SK-N-SH (cell line): ENCODE measurements at regions not wholly inside any gene's neighbourhood (a gene's known extent, or its start where the extent isn't known, plus 50 kb on each side); places are given as distances from the start of the nearest gene placed in this dataset.
A peak's percentile ranks its signal among the peaks of the same experiment; 100 is the strongest.

Experiments used
- CTCF ChIA-PET: fragments of 300-600, 350-600 bp; formaldehyde crosslinking; extraction: SDS; loops from one replicate; lab custom pipeline; 2021; lab: Yijun Ruan, JAX
- POLR2A ChIA-PET: fragments of 350-600 bp; sonication (Branson Sonifier 250); formaldehyde crosslinking; extraction: SDS; loops from one replicate; lab custom pipeline; 2020; ENCODE audit warnings: antibody characterized with exemption, inconsistent platforms; lab: Yijun Ruan, JAX
- DNase-seq: peaks from one replicate; pipeline ENCODE4 v3.0.0; 2012
- H2AFZ ChIP-seq: fragments of 200-600 bp; sonication (generic); 2 replicates; pipeline ENCODE4 v1.8.1; 2016; ENCODE audit warnings: antibody characterized with exemption, mild to moderate bottlenecking, low read depth
- H3F3A ChIP-seq: fragments of 200-600 bp; sonication (generic); replicated peaks from 2 replicates; pipeline ENCODE3; 2016; ENCODE audit warnings: antibody characterized with exemption, mild to moderate bottlenecking; ENCODE audit not compliant: insufficient read depth
- H3K27ac ChIP-seq, 2 experiments: fragments of 200-500 bp in 1 of 2; fragments of 200-600 bp in 1 of 2; sonication (Bioruptor generic) in 1 of 2; sonication (generic), shearing (Covaris generic) in 1 of 2; 2 replicates each; pipeline versions ENCODE4 v1.5.1 to v1.6.1; 2014 to 2016; ENCODE audit warnings: low read depth in 2 of 2, inconsistent platforms in 1 of 2, low read length in 1 of 2, mild to moderate bottlenecking in 1 of 2, mixed read lengths in 1 of 2
- H3K27me3 ChIP-seq: fragments of 200-600 bp; sonication (generic), shearing (Covaris generic); 2 replicates; pipeline ENCODE4 v1.6.1; 2016; ENCODE audit warnings: mixed run types; ENCODE audit not compliant: insufficient read depth
- H3K36me3 ChIP-seq, 2 experiments: fragments of 200-500 bp in 1 of 2; fragments of 200-600 bp in 1 of 2; sonication (Bioruptor generic) in 1 of 2; sonication (generic) in 1 of 2; replicated peaks in 1 of 2; 2 replicates each; pipeline versions ENCODE3 to v1.5.1; 2014 to 2016; ENCODE audit warnings: low read length in 1 of 2, mild to moderate bottlenecking in 1 of 2; ENCODE audit not compliant: insufficient read depth in 2 of 2, control insufficient read depth in 1 of 2
- H3K4me1 ChIP-seq, 2 experiments: fragments of 200-500 bp in 1 of 2; fragments of 200-600 bp in 1 of 2; sonication (Bioruptor generic) in 1 of 2; sonication (generic), shearing (Covaris generic) in 1 of 2; 2 replicates each; pipeline versions ENCODE4 v1.5.1 to v1.6.1; 2014 to 2016; ENCODE audit warnings: low read depth in 1 of 2, low read length in 1 of 2, mixed run types in 1 of 2; ENCODE audit not compliant: insufficient read depth in 2 of 2, control insufficient read depth in 1 of 2
- H3K4me2 ChIP-seq: fragments of 200-600 bp; sonication (generic), shearing (Covaris generic); 2 replicates; pipeline ENCODE4 v1.6.1; 2017; ENCODE audit warnings: mixed run types
- H3K4me3 ChIP-seq, 2 experiments: fragments of 200-500 bp in 1 of 2; fragments of 200-600 bp in 1 of 2; sonication (Bioruptor generic) in 1 of 2; sonication (generic), shearing (Covaris generic) in 1 of 2; 2 replicates each; pipeline versions ENCODE4 v1.5.1 to v1.8.1; 2014 to 2016; ENCODE audit warnings: low read depth in 2 of 2, inconsistent platforms in 1 of 2, low read length in 1 of 2, mild to moderate bottlenecking in 1 of 2, mixed read lengths in 1 of 2, moderate library complexity in 1 of 2
- H3K79me2 ChIP-seq: fragments of 200-600 bp; sonication (generic); 2 replicates; pipeline ENCODE4 v1.8.1; 2017; ENCODE audit warnings: mild to moderate bottlenecking; ENCODE audit not compliant: insufficient read depth
- H3K9ac ChIP-seq: fragments of 200-600 bp; sonication (generic); 2 replicates; pipeline ENCODE4 v1.6.1; 2017; ENCODE audit warnings: mixed run types
- H3K9me2 ChIP-seq: fragments of 200-600 bp; sonication (generic); 2 replicates; pipeline ENCODE4 v1.6.1; 2017; ENCODE audit warnings: mixed run types
- H3K9me3 ChIP-seq: fragments of 200-600 bp; sonication (generic); 2 replicates; pipeline ENCODE4 v1.6.1; 2017; ENCODE audit warnings: mixed run types, mild to moderate bottlenecking, moderate library complexity
- H4K20me1 ChIP-seq: fragments of 200-600 bp; sonication (generic); 2 replicates; pipeline ENCODE4 v1.6.1; 2017; ENCODE audit warnings: mild to moderate bottlenecking, mixed run types; ENCODE audit not compliant: insufficient read depth
- EP300 ChIP-seq, 2 experiments: IDR thresholded peaks; 2 replicates each; pipeline versions ENCODE4 v1.4.0 to v1.6.1; 2012; ENCODE audit warnings: borderline replicate concordance in 1 of 2, low read depth in 1 of 2, low read length in 1 of 2
- FOSL2 ChIP-seq: IDR thresholded peaks from 2 replicates; pipeline ENCODE4 v1.4.0; 2012; ENCODE audit warnings: low read depth, mild to moderate bottlenecking, moderate library complexity, borderline replicate concordance
- FOXJ3 ChIP-seq: sonication (generic); formaldehyde crosslinking; IDR thresholded peaks from 2 replicates; pipeline ENCODE4 v1.5.1; 2020; ENCODE audit warnings: mild to moderate bottlenecking, missing genetic modification reagents
- JUND ChIP-seq: IDR thresholded peaks from 2 replicates; pipeline ENCODE4 v1.4.0; 2012
- MEF2A ChIP-seq: IDR thresholded peaks from 2 replicates; pipeline ENCODE4 v1.4.0; 2012; ENCODE audit warnings: low read depth, borderline replicate concordance
- MXI1 ChIP-seq: IDR thresholded peaks from 2 replicates; pipeline ENCODE4 v1.6.1; 2012; ENCODE audit warnings: mild to moderate bottlenecking, low read depth, low read length, improper control_type of control experiment
- NFIC ChIP-seq: IDR thresholded peaks from 2 replicates; pipeline ENCODE4 v1.4.0; 2012; ENCODE audit warnings: borderline replicate concordance
- NRF1 ChIP-seq: IDR thresholded peaks from 2 replicates; pipeline ENCODE4 v1.6.1; 2012; ENCODE audit warnings: low read depth, mild to moderate bottlenecking, low read length
- PBX3 ChIP-seq: IDR thresholded peaks from 2 replicates; pipeline ENCODE4; 2012
- SMC3 ChIP-seq: IDR thresholded peaks from 2 replicates; pipeline ENCODE4 v1.6.1; 2012; ENCODE audit warnings: low read depth, low read length, improper control_type of control experiment
- TAF1 ChIP-seq: IDR thresholded peaks from 2 replicates; pipeline ENCODE4 v1.6.1; 2012; ENCODE audit warnings: low read depth, mild to moderate bottlenecking, low read length, moderate library complexity, borderline replicate concordance
- WGBS: methylation state at CpG from one replicate; pipeline ENCODE4 v1.1.6; 2017; ENCODE audit warnings: low lambda C conversion rate; 5-methylcytosine and 5-hydroxymethylcytosine counted together
- TF ChIP-seq, protein P1 (sequence below): fragments of 150-350 bp; IDR thresholded peaks from 2 replicates; pipeline ENCODE4 v1.6.1; 2016; ENCODE audit warnings: mild to moderate bottlenecking, low read depth, low read length

DNA sequence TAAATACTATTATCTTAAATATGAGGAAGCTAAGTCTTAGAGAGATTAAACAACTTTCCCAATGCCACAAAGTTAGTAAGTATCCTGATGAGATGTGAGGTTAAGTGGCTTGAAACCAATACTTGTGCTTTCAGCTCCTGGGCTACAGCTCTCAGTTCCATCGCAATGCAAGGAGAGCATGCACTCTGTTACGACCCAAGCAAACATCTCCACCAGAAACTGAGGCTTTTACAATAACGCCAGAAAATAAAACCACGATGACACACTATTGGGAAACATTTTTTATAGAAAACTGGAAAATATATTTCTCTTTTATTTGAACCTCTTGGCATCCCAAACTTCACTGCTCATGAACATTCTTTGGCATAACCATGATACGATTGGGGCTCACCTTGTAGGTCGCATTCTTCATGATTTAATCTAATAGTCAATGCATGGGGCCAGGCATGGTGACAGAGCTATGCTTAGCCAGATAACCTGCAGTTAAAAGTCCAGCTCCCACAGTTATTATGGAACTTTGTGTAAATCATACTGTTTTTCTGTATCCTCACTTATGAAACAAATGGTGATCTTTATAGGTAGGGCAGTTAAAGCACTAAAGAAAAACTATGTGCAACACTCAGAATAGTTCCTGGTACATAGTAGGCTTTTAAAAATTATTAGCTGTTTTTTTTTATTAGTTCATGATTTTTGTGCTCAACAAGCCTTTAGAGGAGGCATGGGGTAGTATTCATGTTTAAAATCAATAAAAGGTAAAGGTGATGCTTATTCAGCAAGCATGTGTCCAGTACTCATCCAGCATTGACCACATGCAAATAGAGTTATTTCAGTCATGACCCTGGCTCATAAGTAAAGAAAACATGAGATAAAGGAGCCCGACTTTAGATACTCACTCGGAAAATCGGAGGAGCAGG is 238.3 kb upstream of the TRIB2 start:
- POLR2A ChIA-PET, result no interaction called here
- Histone ChIP-seq H3F3A (peaks cover 6% of the 10 kb centered on the region), H3K4me3 (no peak overlapping the region), H3K9ac (no peak overlapping the region), H4K20me1 (no peaks in the 10 kb centered on the region), H3K27me3 (no peaks in the 10 kb centered on the region), H2AFZ (no peak overlapping the region), H3K9me3 (no peaks in the 10 kb centered on the region), H3K4me2 (no peak overlapping the region), H3K4me1 (peaks cover 0 to 6% of the 10 kb centered on the region in 2 experiments; a peak in 1 of 4 replicates), H3K9me2 (no peaks in the 10 kb centered on the region), H3K79me2 (no peaks in the 10 kb centered on the region), H3K36me3 (no peaks in the 10 kb centered on the region), H3K27ac (peak overlapping the region in 1 of 2 experiments; percentile 68; a peak in 2 of 4 replicates)
- CTCF ChIA-PET, result no interaction called here
- 85% methylated on average over 9 of the region's 9 CpGs for WGBS
- no peak for DNase-seq
- TF ChIP-seq, protein P1, sequence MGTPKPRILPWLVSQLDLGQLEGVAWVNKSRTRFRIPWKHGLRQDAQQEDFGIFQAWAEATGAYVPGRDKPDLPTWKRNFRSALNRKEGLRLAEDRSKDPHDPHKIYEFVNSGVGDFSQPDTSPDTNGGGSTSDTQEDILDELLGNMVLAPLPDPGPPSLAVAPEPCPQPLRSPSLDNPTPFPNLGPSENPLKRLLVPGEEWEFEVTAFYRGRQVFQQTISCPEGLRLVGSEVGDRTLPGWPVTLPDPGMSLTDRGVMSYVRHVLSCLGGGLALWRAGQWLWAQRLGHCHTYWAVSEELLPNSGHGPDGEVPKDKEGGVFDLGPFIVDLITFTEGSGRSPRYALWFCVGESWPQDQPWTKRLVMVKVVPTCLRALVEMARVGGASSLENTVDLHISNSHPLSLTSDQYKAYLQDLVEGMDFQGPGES, result no peak
- TF ChIP-seq PBX3 (no peak), NRF1 (no peak)

- CTCF ChIA-PET, result no interaction called here
- POLR2A ChIA-PET, result no interaction called here
- 79% methylated on average over 1 of the region's 1 CpG for WGBS
- no peak overlapping the region for H3K9ac ChIP-seq
- H3K4me3 ChIP-seq, result no peak overlapping the region
- TF ChIP-seq FOXJ3 (CRISPR knock-in tag), result no peak
- peak; percentile 46; the same call in 1 of the 2 replicates for TF ChIP-seq MEF2A
- TF ChIP-seq EP300 (IDR thresholded peaks at IDR 0.05; ENCODE audit: borderline replicate concordance in 1 of 2, low read depth in 1 of 2, low read length in 1 of 2), result peak in 1 of 2 experiments; percentile 18; a peak in 1 of 4 replicates
- no peak for TF ChIP-seq MXI1
- peak; percentile 45 for TF ChIP-seq JUND
- no peak for TF ChIP-seq NFIC
- 0 out of 2 replicates have a peak, but pooled peaks have one; percentile 22 for TF ChIP-seq FOSL2
- no peak for TF ChIP-seq SMC3
- no peak for TF ChIP-seq TAF1
- peak; percentile 37; the same call in 1 of the 2 replicates for TF ChIP-seq PBX3
- H3K9me2 ChIP-seq, result no peaks in the 10 kb centered on the region
- H2AFZ ChIP-seq, result no peak overlapping the region
- no peak for DNase-seq
- H3K9me3 ChIP-seq, result no peaks in the 10 kb centered on the region
- H3K36me3 ChIP-seq, result no peaks in the 10 kb centered on the region
- no peaks in the 10 kb centered on the region for H3K79me2 ChIP-seq
- H3K27me3 ChIP-seq, result no peaks in the 10 kb centered on the region
- peak overlapping the region in 1 of 2 experiments; percentile 68; a peak in 2 of 4 replicates for H3K27ac ChIP-seq
- no peaks in the 10 kb centered on the region for H4K20me1 ChIP-seq
- peaks cover 6% of the 10 kb centered on the region for H3F3A ChIP-seq
- H3K4me2 ChIP-seq, result no peak overlapping the region
- H3K4me1 ChIP-seq, result peaks cover 0 to 6% of the 10 kb centered on the region in 2 experiments; a peak in 1 of 4 replicates
These were observed 237.6 kb upstream of the TRIB2 start for GRCh38 chr2:12479065-12479601.
